A673 (cell line): ENCODE measurements at regions not wholly inside any gene's neighbourhood (a gene's known extent, or its start where the extent isn't known, plus 50 kb on each side); places are given as distances from the start of the nearest gene placed in this dataset.

Source experiments
- CTCF ChIP-seq: fragments of 300-800, 200-600 bp; sonication (generic); conservative IDR thresholded peaks from 2 replicates; pipeline ENCODE4 v1.5.1; 2017; ENCODE audit warnings: low read depth, mild to moderate bottlenecking, antibody characterized with exemption, low read length, moderate library complexity, mixed read lengths
- EZH2 ChIP-seq: fragments of 200-600 bp; sonication (generic); IDR thresholded peaks from 2 replicates; pipeline ENCODE4 v1.6.1; 2017; ENCODE audit warnings: borderline replicate concordance, low read depth, mild to moderate bottlenecking, mixed read lengths, antibody characterized with exemption, low read length; ENCODE audit not compliant: poor library complexity, severe bottlenecking

GRCh38 chr1:56357927-56358690 lies 221.3 kb downstream of the PLPP3 start:
- no peak for TF ChIP-seq CTCF
- TF ChIP-seq EZH2 = no peak
